ENCODE measurements at regions not wholly inside any gene's neighbourhood (a gene's known extent, or its start where the extent isn't known, plus 50 kb on each side); places are given as distances from the start of the nearest gene placed in this dataset.

- no peaks in the 10 kb centered on the region for H3K36me3 Mint-ChIP-seq (ENCODE audit: insufficient read depth, unreplicated experiment)
- peaks cover 2% of the 10 kb centered on the region for H3K9me3 Mint-ChIP-seq (ENCODE audit: low read depth, unreplicated experiment)
- DNase-seq = no peak
- no peak for TF ChIP-seq CTCF (IDR thresholded peaks at IDR 0.05; ENCODE audit: unreplicated experiment)
- intact Hi-C loops (cut with micrococcal nuclease; ENCODE audit: unreplicated experiment) = no loop called here
- no peaks in the 10 kb centered on the region for H3K27me3 Mint-ChIP-seq (ENCODE audit: unreplicated experiment)
- no peak overlapping the region for H3K27ac Mint-ChIP-seq (ENCODE audit: unreplicated experiment)
- no peaks in the 10 kb centered on the region for H3K4me1 Mint-ChIP-seq (ENCODE audit: low read depth, unreplicated experiment)
- CTCF ChIA-PET = no interaction called here
- BruUV-seq (replicated peaks) = no TSS peak
- H3K4me3 Mint-ChIP-seq (ENCODE audit: low read depth, unreplicated experiment) = no peak overlapping the region
Observed at GRCh38 chr4:32192991-32193390, 1472.8 kb downstream of the PCDH7 start.

- no peaks in the 10 kb centered on the region for H3K4me1 Mint-ChIP-seq (ENCODE audit: low read depth, unreplicated experiment)
- no peaks in the 10 kb centered on the region for H3K36me3 Mint-ChIP-seq (ENCODE audit: insufficient read depth, unreplicated experiment)
- H3K27ac Mint-ChIP-seq (ENCODE audit: unreplicated experiment) = no peak overlapping the region
- peaks cover 4% of the 10 kb centered on the region for H3K9me3 Mint-ChIP-seq (ENCODE audit: low read depth, unreplicated experiment)
- CTCF ChIA-PET = no interaction called here
- no peaks in the 10 kb centered on the region for H3K27me3 Mint-ChIP-seq (ENCODE audit: unreplicated experiment)
- H3K4me3 Mint-ChIP-seq (ENCODE audit: low read depth, unreplicated experiment) = no peak overlapping the region
- DNase-seq = no peak
- TF ChIP-seq CTCF (IDR thresholded peaks at IDR 0.05; ENCODE audit: unreplicated experiment) = no peak
- BruUV-seq (replicated peaks) = no TSS peak
- intact Hi-C loops (cut with micrococcal nuclease; ENCODE audit: unreplicated experiment) = no loop called here
Observed at GRCh38 chr4:32196950-32197688, 1477.0 kb downstream of the PCDH7 start.

GRCh38 chr4:32199639-32200038 lies 1479.5 kb downstream of the PCDH7 start:
- no peak for TF ChIP-seq CTCF (IDR thresholded peaks at IDR 0.05; ENCODE audit: unreplicated experiment)
- Mint-ChIP-seq H3K4me1 (ENCODE audit: low read depth, unreplicated experiment) (no peaks in the 10 kb centered on the region), H3K27ac (ENCODE audit: unreplicated experiment) (no peak overlapping the region), H3K27me3 (ENCODE audit: unreplicated experiment) (no peaks in the 10 kb centered on the region), H3K9me3 (ENCODE audit: low read depth, unreplicated experiment) (peaks cover 4% of the 10 kb centered on the region), H3K4me3 (ENCODE audit: low read depth, unreplicated experiment) (no peak overlapping the region), H3K36me3 (ENCODE audit: insufficient read depth, unreplicated experiment) (no peaks in the 10 kb centered on the region)
- CTCF ChIA-PET = no interaction called here
- BruUV-seq (replicated peaks) = no TSS peak
- intact Hi-C loops (cut with micrococcal nuclease; ENCODE audit: unreplicated experiment) = no loop called here
- DNase-seq = no peak

GRCh38 chr4:32203340-32203739 lies 1483.2 kb downstream of the PCDH7 start:
- H3K27ac Mint-ChIP-seq (ENCODE audit: unreplicated experiment) = no peak overlapping the region
- no peak for DNase-seq
- no peaks in the 10 kb centered on the region for H3K4me1 Mint-ChIP-seq (ENCODE audit: low read depth, unreplicated experiment)
- TF ChIP-seq CTCF (IDR thresholded peaks at IDR 0.05; ENCODE audit: unreplicated experiment) = no peak
- BruUV-seq (replicated peaks) = no TSS peak
- peaks cover 4% of the 10 kb centered on the region for H3K9me3 Mint-ChIP-seq (ENCODE audit: low read depth, unreplicated experiment)
- H3K4me3 Mint-ChIP-seq (ENCODE audit: low read depth, unreplicated experiment) = no peak overlapping the region
- no peaks in the 10 kb centered on the region for H3K36me3 Mint-ChIP-seq (ENCODE audit: insufficient read depth, unreplicated experiment)
- no peaks in the 10 kb centered on the region for H3K27me3 Mint-ChIP-seq (ENCODE audit: unreplicated experiment)
- intact Hi-C loops (cut with micrococcal nuclease; ENCODE audit: unreplicated experiment) = no loop called here
- CTCF ChIA-PET = no interaction called here

All from Calu3 (cell line).